Caco-2 (cell line): ENCODE measurements at regions not wholly inside any gene's neighbourhood (a gene's known extent, or its start where the extent isn't known, plus 50 kb on each side); places are given as distances from the start of the nearest gene placed in this dataset.

Experiments
- BruUV-seq: library from RNA; stranded (reverse); fragments of 400-500 nt; replicated peaks from 2 replicates; lab custom pipeline; 2021; lab: Mats Ljungman, UMichigan
- CTCF ChIA-PET: fragments of 300-600 bp; sonication (Branson Sonifier 250); formaldehyde crosslinking; loops from one replicate; lab custom pipeline; 2022; ENCODE audit warnings: antibody characterized with exemption; lab: Charles Lee
- POLR2A ChIA-PET: fragments of 300-600 bp; sonication (Branson Sonifier 250); formaldehyde crosslinking; loops from one replicate; lab custom pipeline; 2022; ENCODE audit warnings: antibody characterized with exemption; lab: Charles Lee
- DNase-seq, 2 experiments: peaks; one replicate each; pipeline versions ENCODE4 v3.0.0 to v3.0.0-alpha.2; 2020 to 2022
- H3K27me3 ChIP-seq: replicated peaks from 2 replicates; pipeline ENCODE4 v1.6.0; 2011; ENCODE audit warnings: low read length; ENCODE audit not compliant: control insufficient read depth, insufficient read depth
- H3K36me3 ChIP-seq: 2 replicates; pipeline ENCODE4 v1.5.1; 2011; ENCODE audit warnings: low read length; ENCODE audit not compliant: control insufficient read depth, insufficient read depth
- H3K4me1 ChIP-seq: fragments of 250-450 bp; sonication (Bioruptor Pico); 2 replicates; pipeline ENCODE4 v1.5.1; 2020; ENCODE audit warnings: mild to moderate bottlenecking
- H3K4me3 ChIP-seq: 2 replicates; pipeline ENCODE4 v1.5.1; 2011; ENCODE audit warnings: low read depth, mild to moderate bottlenecking, control low read depth, low read length
- H3K9me3 ChIP-seq: fragments of 250-450 bp; sonication (Bioruptor Pico); 2 replicates; pipeline ENCODE4 v1.5.1; 2020; ENCODE audit warnings: mild to moderate bottlenecking, moderate library complexity
- H3K27ac Mint-ChIP-seq: one replicate; pipeline ENCODE4 v1.8.0; 2022; ENCODE audit warnings: mixed read lengths; ENCODE audit not compliant: unreplicated experiment
- H3K27me3 Mint-ChIP-seq: one replicate; pipeline ENCODE4 v1.8.0; 2022; ENCODE audit warnings: mixed read lengths; ENCODE audit not compliant: insufficient read depth, unreplicated experiment
- H3K36me3 Mint-ChIP-seq: one replicate; pipeline ENCODE4 v1.8.0; 2022; ENCODE audit warnings: mild to moderate bottlenecking, mixed read lengths; ENCODE audit not compliant: insufficient read depth, unreplicated experiment
- H3K4me1 Mint-ChIP-seq: one replicate; pipeline ENCODE4 v1.8.0; 2022; ENCODE audit warnings: low read depth, mixed read lengths; ENCODE audit not compliant: unreplicated experiment
- H3K4me3 Mint-ChIP-seq: one replicate; pipeline ENCODE4 v1.8.0; 2022; ENCODE audit warnings: mild to moderate bottlenecking, moderate library complexity, mixed read lengths; ENCODE audit not compliant: unreplicated experiment
- H3K9me3 Mint-ChIP-seq: one replicate; pipeline ENCODE4 v1.8.0; 2022; ENCODE audit warnings: mixed read lengths; ENCODE audit not compliant: unreplicated experiment
- intact Hi-C: fragments of 100-400 bp; cut with micrococcal nuclease; formaldehyde crosslinking; loops from one replicate; pipeline ENCODE4 v1.10.0; 2022; ENCODE audit not compliant: unreplicated experiment
- TF ChIP-seq, protein P1 (sequence below), 2 experiments: fragments of 200-600 bp in 1 of 2; IDR thresholded peaks; 1 replicate in 1 of 2; 2 replicates in 1 of 2; pipeline versions ENCODE4 v1.5.1 to v1.8.0; 2011 to 2022; ENCODE audit warnings: antibody characterized with exemption in 1 of 2, control low read depth in 1 of 2, inconsistent platforms in 1 of 2, low read depth in 1 of 2, low read length in 1 of 2, mild to moderate bottlenecking in 1 of 2, moderate library complexity in 1 of 2; ENCODE audit not compliant: insufficient read depth in 1 of 2, severe bottlenecking in 1 of 2, unreplicated experiment in 1 of 2

DNA sequence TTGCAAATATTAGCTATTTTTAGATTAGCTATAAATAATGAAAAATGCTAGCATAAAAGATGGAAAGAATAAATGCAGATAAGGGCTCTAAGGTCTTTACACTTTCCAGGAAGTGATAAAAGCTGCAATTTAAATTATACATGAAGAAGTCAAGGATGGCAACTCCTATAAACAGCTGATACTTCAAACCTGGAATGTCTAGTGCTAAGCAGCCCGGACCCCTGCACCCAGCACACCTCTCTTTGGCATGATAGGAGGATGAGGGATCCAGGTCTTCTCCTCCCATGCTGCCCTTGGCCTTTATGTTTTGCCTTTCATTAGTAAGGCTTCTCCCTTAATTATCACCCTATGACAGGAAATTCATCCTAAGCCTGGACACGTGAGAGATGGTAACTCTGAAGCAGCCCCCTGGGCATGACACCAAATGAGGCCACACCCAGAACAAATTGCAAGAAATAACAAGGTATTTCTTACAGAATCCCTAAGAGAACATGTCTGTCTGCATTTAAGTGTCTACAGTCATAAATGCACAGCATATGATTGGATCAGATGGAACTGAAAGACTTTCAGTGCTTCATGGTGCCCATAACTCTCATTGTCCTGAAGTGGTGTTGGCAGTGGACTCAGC lies 158.3 kb upstream of the PRSS1 start:
- Histone ChIP-seq H3K36me3 (no peaks in the 10 kb centered on the region), H3K27me3 (no peaks in the 10 kb centered on the region), H3K9me3 (no peaks in the 10 kb centered on the region), H3K4me3 (no peak overlapping the region), H3K4me1 (no peaks in the 10 kb centered on the region)
- ChIA-PET CTCF (no interaction called here), POLR2A (no interaction called here)
- peaks cover 8% of the 10 kb centered on the region for H3K4me1 Mint-ChIP-seq
- intact Hi-C loops, result no loop called here
- H3K27ac Mint-ChIP-seq, result no peak overlapping the region
- H3K4me3 Mint-ChIP-seq, result no peak overlapping the region
- no peak for DNase-seq
- H3K27me3 Mint-ChIP-seq, result peaks cover 11% of the 10 kb centered on the region
- no peaks in the 10 kb centered on the region for H3K9me3 Mint-ChIP-seq
- H3K36me3 Mint-ChIP-seq, result no peaks in the 10 kb centered on the region
- no TSS peak for BruUV-seq
- TF ChIP-seq, protein P1, sequence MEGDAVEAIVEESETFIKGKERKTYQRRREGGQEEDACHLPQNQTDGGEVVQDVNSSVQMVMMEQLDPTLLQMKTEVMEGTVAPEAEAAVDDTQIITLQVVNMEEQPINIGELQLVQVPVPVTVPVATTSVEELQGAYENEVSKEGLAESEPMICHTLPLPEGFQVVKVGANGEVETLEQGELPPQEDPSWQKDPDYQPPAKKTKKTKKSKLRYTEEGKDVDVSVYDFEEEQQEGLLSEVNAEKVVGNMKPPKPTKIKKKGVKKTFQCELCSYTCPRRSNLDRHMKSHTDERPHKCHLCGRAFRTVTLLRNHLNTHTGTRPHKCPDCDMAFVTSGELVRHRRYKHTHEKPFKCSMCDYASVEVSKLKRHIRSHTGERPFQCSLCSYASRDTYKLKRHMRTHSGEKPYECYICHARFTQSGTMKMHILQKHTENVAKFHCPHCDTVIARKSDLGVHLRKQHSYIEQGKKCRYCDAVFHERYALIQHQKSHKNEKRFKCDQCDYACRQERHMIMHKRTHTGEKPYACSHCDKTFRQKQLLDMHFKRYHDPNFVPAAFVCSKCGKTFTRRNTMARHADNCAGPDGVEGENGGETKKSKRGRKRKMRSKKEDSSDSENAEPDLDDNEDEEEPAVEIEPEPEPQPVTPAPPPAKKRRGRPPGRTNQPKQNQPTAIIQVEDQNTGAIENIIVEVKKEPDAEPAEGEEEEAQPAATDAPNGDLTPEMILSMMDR (IDR thresholded peaks at IDR 0.05; ENCODE audit: insufficient read depth in 1 of 2, low read depth in 1 of 2, low read length in 1 of 2, severe bottlenecking in 1 of 2, unreplicated experiment in 1 of 2), result no peak

DNA sequence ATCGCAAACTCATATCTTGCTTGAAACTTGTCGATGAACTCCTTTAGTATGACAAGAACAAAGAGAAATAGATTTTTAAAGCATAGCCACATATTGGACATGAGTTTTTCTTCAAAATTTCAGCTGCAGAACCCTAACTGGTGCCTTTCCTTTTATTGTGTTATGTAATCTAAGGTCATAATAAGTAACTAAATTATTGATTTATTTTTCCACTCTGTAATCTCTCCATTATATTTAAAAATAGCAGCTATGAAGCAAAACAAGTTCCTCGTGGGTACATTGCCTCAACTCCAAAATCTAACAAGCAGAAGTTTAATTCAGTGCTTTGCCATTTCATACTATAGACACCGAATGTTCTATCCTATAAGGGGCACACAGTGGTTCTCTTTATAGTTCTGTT lies 159.2 kb upstream of the PRSS1 start:
- ChIA-PET POLR2A (no interaction called here), CTCF (no interaction called here)
- H3K4me1 ChIP-seq, result no peaks in the 10 kb centered on the region
- TF ChIP-seq, protein P1 (IDR thresholded peaks at IDR 0.05; ENCODE audit: insufficient read depth in 1 of 2, low read depth in 1 of 2, low read length in 1 of 2, severe bottlenecking in 1 of 2, unreplicated experiment in 1 of 2), result no peak
- no peak overlapping the region for H3K4me3 ChIP-seq
- Mint-ChIP-seq H3K27me3 (peaks cover 9% of the 10 kb centered on the region), H3K4me3 (no peak overlapping the region), H3K27ac (no peak overlapping the region), H3K4me1 (peaks cover 8% of the 10 kb centered on the region), H3K9me3 (no peaks in the 10 kb centered on the region), H3K36me3 (no peaks in the 10 kb centered on the region)
- no peaks in the 10 kb centered on the region for H3K27me3 ChIP-seq
- no peaks in the 10 kb centered on the region for H3K9me3 ChIP-seq
- no peak for DNase-seq
- BruUV-seq, result no TSS peak
- intact Hi-C loops, result no loop called here
- H3K36me3 ChIP-seq, result no peaks in the 10 kb centered on the region

DNA sequence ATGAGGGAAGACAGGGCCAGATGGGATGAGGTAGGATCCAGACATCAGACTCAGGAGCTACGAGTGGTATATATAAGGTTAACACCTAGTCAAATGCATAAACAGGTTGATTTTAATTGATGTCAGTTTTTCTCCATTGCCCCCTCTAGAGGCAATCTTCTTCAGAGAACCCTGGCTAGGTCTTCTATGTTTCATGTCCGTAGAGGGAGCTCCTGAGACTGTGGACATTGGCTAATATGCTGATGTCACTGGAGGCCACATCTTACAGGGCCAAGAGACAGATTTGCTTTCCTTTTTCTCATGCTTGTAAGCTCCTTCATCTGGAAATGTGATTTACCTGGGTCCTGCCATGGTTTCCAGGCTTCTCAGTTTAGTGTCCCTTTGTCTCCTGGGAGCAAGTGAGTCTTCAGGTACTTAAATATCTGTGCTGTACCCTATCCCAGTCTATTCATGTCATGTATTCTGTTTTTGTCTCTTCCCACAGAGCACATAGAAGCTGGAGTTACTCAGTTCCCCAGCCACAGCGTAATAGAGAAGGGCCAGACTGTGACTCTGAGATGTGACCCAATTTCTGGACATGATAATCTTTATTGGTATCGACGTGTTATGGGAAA lies 161.6 kb upstream of the PRSS1 start:
- CTCF ChIA-PET, result interaction anchor here (0.6 to 1.8 kb wide), 16 partner anchors 10 to 900 kb away, joined by 3 to 18 read pairs (median 6); no protein-coding TSS in a partner anchor
- POLR2A ChIA-PET, result no interaction called here
- H3K27ac Mint-ChIP-seq, result no peak overlapping the region
- intact Hi-C loops, result loop anchor here (1.0 kb wide), 1 partner anchor 52 kb away; no protein-coding TSS in a partner anchor
- Histone ChIP-seq H3K4me3 (no peak overlapping the region), H3K4me1 (0 out of 2 replicates have a peak, but pooled peaks cover 5% of the 10 kb centered on the region), H3K9me3 (no peaks in the 10 kb centered on the region), H3K27me3 (no peaks in the 10 kb centered on the region), H3K36me3 (no peaks in the 10 kb centered on the region)
- H3K4me3 Mint-ChIP-seq, result no peak overlapping the region
- H3K4me1 Mint-ChIP-seq, result peaks cover 8% of the 10 kb centered on the region
- H3K27me3 Mint-ChIP-seq, result no peaks in the 10 kb centered on the region
- H3K36me3 Mint-ChIP-seq, result no peaks in the 10 kb centered on the region
- peak; percentile 59 to 63 for DNase-seq
- TF ChIP-seq, protein P1 (IDR thresholded peaks at IDR 0.05; ENCODE audit: insufficient read depth in 1 of 2, low read depth in 1 of 2, low read length in 1 of 2, severe bottlenecking in 1 of 2, unreplicated experiment in 1 of 2), result peak; percentile 53 to 92
- no TSS peak for BruUV-seq
- no peaks in the 10 kb centered on the region for H3K9me3 Mint-ChIP-seq
